DOHH2 (cell line): ENCODE measurements at regions not wholly inside any gene's neighbourhood (a gene's known extent, or its start where the extent isn't known, plus 50 kb on each side); places are given as distances from the start of the nearest gene placed in this dataset.
"Not testable (repeated sequence)": the region's sequence is repeated elsewhere in the genome, so short reads cannot be mapped to it uniquely, and the experiment has no call there.

Experiments
- EZH2phosphoT487 ChIP-seq: fragments of 200-600 bp; sonication (generic); IDR thresholded peaks from 2 replicates; pipeline ENCODE4 v1.6.1; 2017; ENCODE audit warnings: borderline replicate concordance, mild to moderate bottlenecking, antibody characterized with exemption, low read length, moderate library complexity, mixed read lengths
- TF ChIP-seq, protein P1 (sequence below): fragments of 200-600 bp; sonication (generic); IDR thresholded peaks from one replicate; pipeline ENCODE4 v1.5.1; 2014; ENCODE audit warnings: antibody characterized with exemption, mild to moderate bottlenecking, low read depth, low read length; ENCODE audit not compliant: poor library complexity, severe bottlenecking

DNA sequence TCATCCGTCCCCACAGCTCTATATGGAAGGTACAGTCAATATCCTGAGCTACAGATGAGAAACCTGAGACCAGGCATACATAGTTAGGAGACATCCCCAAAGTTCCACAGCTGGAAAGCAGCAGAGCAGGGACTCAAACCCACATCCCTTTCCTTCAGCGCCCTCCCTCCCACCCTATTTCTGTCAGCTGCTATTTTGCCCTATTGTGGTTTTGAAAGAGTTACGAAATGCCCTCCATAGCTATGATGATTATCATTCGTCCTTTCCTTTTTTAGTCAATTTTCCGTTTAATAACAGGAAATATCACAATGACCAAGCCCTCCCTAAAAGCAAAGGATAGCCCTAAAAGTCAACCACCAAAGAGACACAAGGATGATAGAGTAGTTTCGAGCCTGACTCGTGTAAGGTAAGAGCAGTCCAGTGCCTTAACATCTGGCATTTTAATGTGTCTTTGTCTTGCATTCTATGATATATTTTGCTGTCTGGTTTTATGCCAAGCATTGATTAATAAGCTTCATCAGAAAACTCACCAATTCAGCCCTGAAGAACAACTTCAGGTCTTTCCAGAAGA, 264.3 kb upstream of the NBPF12 start:
- TF ChIP-seq, protein P1, sequence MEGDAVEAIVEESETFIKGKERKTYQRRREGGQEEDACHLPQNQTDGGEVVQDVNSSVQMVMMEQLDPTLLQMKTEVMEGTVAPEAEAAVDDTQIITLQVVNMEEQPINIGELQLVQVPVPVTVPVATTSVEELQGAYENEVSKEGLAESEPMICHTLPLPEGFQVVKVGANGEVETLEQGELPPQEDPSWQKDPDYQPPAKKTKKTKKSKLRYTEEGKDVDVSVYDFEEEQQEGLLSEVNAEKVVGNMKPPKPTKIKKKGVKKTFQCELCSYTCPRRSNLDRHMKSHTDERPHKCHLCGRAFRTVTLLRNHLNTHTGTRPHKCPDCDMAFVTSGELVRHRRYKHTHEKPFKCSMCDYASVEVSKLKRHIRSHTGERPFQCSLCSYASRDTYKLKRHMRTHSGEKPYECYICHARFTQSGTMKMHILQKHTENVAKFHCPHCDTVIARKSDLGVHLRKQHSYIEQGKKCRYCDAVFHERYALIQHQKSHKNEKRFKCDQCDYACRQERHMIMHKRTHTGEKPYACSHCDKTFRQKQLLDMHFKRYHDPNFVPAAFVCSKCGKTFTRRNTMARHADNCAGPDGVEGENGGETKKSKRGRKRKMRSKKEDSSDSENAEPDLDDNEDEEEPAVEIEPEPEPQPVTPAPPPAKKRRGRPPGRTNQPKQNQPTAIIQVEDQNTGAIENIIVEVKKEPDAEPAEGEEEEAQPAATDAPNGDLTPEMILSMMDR = not testable (repeated sequence)
- not testable (repeated sequence) for TF ChIP-seq EZH2phosphoT487
